ENCODE measurements at regions not wholly inside any gene's neighbourhood (a gene's known extent, or its start where the extent isn't known, plus 50 kb on each side); places are given as distances from the start of the nearest gene placed in this dataset.

DNA sequence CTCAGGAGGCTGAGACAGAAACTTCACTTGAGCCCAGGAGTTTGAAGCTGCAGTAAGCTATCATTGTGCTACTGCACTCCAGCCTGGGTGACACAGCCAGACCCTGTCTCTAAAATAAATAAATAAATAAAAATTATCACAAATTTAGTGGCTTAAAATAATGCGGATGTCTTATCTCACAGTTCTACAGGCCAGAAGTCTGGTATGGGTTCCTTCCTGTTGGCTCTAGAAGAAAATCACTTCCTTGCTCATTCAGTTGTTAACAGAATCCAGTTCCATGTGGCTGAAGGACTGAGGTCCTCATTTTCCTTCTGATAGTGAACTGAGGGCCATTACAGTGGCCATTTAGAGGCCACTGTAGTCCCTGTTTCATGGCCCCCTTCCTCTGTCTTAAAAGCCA is 94.6 kb upstream of the S1PR1 start:
- H3K4me3 ChIP-seq = no peak overlapping the region
- no peak for TF ChIP-seq EZH2 (IDR thresholded peaks at IDR 0.05)
- TF ChIP-seq, protein P1, sequence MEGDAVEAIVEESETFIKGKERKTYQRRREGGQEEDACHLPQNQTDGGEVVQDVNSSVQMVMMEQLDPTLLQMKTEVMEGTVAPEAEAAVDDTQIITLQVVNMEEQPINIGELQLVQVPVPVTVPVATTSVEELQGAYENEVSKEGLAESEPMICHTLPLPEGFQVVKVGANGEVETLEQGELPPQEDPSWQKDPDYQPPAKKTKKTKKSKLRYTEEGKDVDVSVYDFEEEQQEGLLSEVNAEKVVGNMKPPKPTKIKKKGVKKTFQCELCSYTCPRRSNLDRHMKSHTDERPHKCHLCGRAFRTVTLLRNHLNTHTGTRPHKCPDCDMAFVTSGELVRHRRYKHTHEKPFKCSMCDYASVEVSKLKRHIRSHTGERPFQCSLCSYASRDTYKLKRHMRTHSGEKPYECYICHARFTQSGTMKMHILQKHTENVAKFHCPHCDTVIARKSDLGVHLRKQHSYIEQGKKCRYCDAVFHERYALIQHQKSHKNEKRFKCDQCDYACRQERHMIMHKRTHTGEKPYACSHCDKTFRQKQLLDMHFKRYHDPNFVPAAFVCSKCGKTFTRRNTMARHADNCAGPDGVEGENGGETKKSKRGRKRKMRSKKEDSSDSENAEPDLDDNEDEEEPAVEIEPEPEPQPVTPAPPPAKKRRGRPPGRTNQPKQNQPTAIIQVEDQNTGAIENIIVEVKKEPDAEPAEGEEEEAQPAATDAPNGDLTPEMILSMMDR (IDR thresholded peaks at IDR 0.05) = no peak
- no peak for TF ChIP-seq EZH2phosphoT487 (IDR thresholded peaks at IDR 0.05)
- Mint-ChIP-seq H3K36me3 (no peaks in the 10 kb centered on the region), H3K9me3 (no peaks in the 10 kb centered on the region), H3K4me1 (peaks cover 19% of the 10 kb centered on the region), H3K27ac (no peak overlapping the region), H3K27me3 (ENCODE audit: insufficient read depth, low read depth) (peaks cover 2% of the 10 kb centered on the region), H3K4me3 (no peak overlapping the region)
- H3K4me2 ChIP-seq = no peak overlapping the region
- H3K4me1 ChIP-seq = no peaks in the 10 kb centered on the region
- no peaks in the 10 kb centered on the region for H3K36me3 ChIP-seq
- no peaks in the 10 kb centered on the region for H3K27me3 ChIP-seq
- H3K27ac ChIP-seq = no peak overlapping the region
- no peaks in the 10 kb centered on the region for H4K20me1 ChIP-seq (ENCODE audit: low read depth)
- no peak for DNase-seq (ENCODE audit: low spot score)
- H3K9ac ChIP-seq = no peak overlapping the region
- no peak overlapping the region for H2AFZ ChIP-seq (replicated peaks)
- H3K9me3 ChIP-seq (ENCODE audit: low read depth) = no peaks in the 10 kb centered on the region
- no peaks in the 10 kb centered on the region for H3F3A ChIP-seq (ENCODE audit: low read depth)
- no peaks in the 10 kb centered on the region for H3K79me2 ChIP-seq (ENCODE audit: low read depth)

DNA sequence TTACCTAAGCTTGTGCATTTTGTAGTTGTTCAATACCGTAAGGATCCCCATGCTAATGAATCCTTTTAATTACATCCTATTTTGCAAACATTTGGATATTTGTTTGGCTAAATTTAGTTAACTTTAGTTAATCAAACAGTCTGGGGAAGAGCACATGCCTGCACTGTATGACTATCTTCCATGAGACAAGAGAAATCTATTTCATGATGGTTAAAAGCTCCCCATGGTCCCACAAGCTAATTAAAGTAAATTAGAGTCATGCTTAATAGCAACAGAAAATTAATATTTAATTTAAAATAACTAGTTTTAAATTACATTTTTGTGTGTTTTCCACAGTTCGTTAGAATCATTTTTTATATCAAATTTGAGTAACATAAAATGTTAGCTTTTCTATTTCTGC is 95.4 kb upstream of the S1PR1 start:
- Histone ChIP-seq H4K20me1 (ENCODE audit: low read depth) (no peaks in the 10 kb centered on the region), H3K27me3 (no peaks in the 10 kb centered on the region), H3K9me3 (ENCODE audit: low read depth) (no peaks in the 10 kb centered on the region), H3F3A (ENCODE audit: low read depth) (no peaks in the 10 kb centered on the region), H3K27ac (no peak overlapping the region), H3K4me3 (no peak overlapping the region), H3K36me3 (no peaks in the 10 kb centered on the region), H3K4me2 (no peak overlapping the region), H2AFZ (replicated peaks) (no peak overlapping the region), H3K9ac (no peak overlapping the region), H3K79me2 (ENCODE audit: low read depth) (no peaks in the 10 kb centered on the region), H3K4me1 (no peaks in the 10 kb centered on the region)
- Mint-ChIP-seq H3K36me3 (no peaks in the 10 kb centered on the region), H3K27ac (no peak overlapping the region), H3K4me1 (peaks cover 24% of the 10 kb centered on the region), H3K4me3 (no peak overlapping the region), H3K9me3 (no peaks in the 10 kb centered on the region), H3K27me3 (ENCODE audit: insufficient read depth, low read depth) (peaks cover 2% of the 10 kb centered on the region)
- TF ChIP-seq EZH2phosphoT487 (IDR thresholded peaks at IDR 0.05) = no peak
- TF ChIP-seq, protein P1 (IDR thresholded peaks at IDR 0.05) = no peak
- no peak for TF ChIP-seq EZH2 (IDR thresholded peaks at IDR 0.05)
- no peak for DNase-seq (ENCODE audit: low spot score)

DNA sequence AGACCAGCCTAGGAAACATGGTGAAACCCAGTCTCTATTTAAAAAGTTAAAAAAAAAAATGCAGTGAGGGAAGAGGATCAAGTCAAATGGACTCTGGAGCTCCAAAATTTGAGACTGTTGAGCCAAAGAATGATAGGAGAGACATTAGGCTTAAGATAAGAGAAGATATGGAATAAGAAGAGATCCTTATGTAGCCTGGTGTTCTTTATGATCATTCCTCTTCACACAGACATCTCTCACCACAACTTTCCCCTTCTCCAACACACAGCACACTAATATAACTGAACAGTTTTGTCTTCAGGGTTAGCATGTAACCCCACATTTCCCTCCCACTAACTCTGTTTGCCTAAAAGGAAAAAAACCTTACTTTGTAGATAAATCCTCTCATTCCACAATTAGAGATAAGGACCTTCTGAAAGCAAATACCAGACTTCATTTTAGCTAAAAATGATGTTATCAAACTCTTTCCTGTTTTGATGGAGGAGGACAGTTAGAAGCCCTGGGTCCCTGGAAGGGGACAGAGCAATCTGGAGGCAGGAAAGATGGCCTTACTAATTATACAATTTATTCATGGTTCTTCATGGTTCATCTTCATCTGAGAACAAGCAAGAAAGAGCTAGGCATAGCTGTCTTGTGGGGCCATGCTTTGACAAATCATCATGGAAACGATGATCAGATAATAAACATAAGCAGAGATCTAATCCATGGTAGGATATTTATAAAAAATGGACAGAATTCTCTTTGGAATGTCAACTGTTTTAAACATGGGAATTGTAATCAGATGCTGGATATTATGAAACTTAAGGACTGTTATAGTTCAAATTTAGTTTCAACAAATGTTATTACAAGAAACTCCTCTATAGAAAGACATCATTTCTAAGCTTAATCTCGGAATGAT is 96.7 kb upstream of the S1PR1 start:
- no peaks in the 10 kb centered on the region for H3K9me3 ChIP-seq (ENCODE audit: low read depth)
- TF ChIP-seq EZH2 (IDR thresholded peaks at IDR 0.05) (no peak), EZH2phosphoT487 (IDR thresholded peaks at IDR 0.05) (no peak)
- TF ChIP-seq, protein P1 (IDR thresholded peaks at IDR 0.05) = no peak
- H3K9me3 Mint-ChIP-seq = no peaks in the 10 kb centered on the region
- DNase-seq (ENCODE audit: low spot score) = no peak
- no peak overlapping the region for H3K27ac ChIP-seq
- H3K4me3 Mint-ChIP-seq = no peak overlapping the region
- H3K4me1 ChIP-seq = no peaks in the 10 kb centered on the region
- peaks cover 2% of the 10 kb centered on the region for H3K27me3 Mint-ChIP-seq (ENCODE audit: insufficient read depth, low read depth)
- no peak overlapping the region for H3K4me2 ChIP-seq
- H3F3A ChIP-seq (ENCODE audit: low read depth) = no peaks in the 10 kb centered on the region
- no peaks in the 10 kb centered on the region for H3K27me3 ChIP-seq
- no peak overlapping the region for H3K4me3 ChIP-seq
- no peaks in the 10 kb centered on the region for H3K36me3 ChIP-seq
- no peak overlapping the region for H3K27ac Mint-ChIP-seq
- H3K36me3 Mint-ChIP-seq = no peaks in the 10 kb centered on the region
- H3K9ac ChIP-seq = no peak overlapping the region
- H3K79me2 ChIP-seq (ENCODE audit: low read depth) = no peaks in the 10 kb centered on the region
- H4K20me1 ChIP-seq (ENCODE audit: low read depth) = no peaks in the 10 kb centered on the region
- H3K4me1 Mint-ChIP-seq = peaks cover 27% of the 10 kb centered on the region
- H2AFZ ChIP-seq (replicated peaks) = no peak overlapping the region

Measured in neural progenitor cell (in vitro differentiated cells).